Astrocyte (in vitro differentiated cells and primary cell): ENCODE measurements at regions not wholly inside any gene's neighbourhood (a gene's known extent, or its start where the extent isn't known, plus 50 kb on each side); places are given as distances from the start of the nearest gene placed in this dataset.

Experiments used
- EZH2 ChIP-seq: IDR thresholded peaks from 2 replicates; pipeline ENCODE4 v1.6.1; 2012; ENCODE audit warnings: mild to moderate bottlenecking, low read length, inconsistent platforms; ENCODE audit not compliant: insufficient read depth
- TF ChIP-seq, protein P1 (sequence below): IDR thresholded peaks from 2 replicates; pipeline ENCODE4 v1.5.1; 2011; ENCODE audit warnings: low read depth, mild to moderate bottlenecking, inconsistent platforms, low read length, moderate library complexity; ENCODE audit not compliant: insufficient read depth

DNA sequence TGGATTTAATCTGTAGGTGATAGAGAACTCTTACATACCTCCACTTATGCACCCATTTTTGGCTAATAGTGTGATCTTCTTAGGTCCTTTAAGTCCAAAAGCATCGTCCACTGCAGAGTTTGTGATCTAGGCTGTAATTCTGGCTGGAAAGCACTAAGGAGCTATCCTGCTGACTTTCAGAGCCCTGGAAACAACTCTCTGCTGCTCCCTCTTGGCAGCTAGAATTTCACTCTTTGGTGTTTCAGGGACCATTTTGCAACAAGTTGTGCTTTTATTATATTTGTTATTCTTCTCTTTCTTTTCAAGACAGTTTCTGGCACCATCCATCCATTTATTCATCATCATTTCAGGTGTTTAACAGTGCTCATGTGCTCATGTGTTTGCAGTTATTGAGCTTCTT is 130.0 kb downstream of the RBM46 start:
- TF ChIP-seq, protein P1, sequence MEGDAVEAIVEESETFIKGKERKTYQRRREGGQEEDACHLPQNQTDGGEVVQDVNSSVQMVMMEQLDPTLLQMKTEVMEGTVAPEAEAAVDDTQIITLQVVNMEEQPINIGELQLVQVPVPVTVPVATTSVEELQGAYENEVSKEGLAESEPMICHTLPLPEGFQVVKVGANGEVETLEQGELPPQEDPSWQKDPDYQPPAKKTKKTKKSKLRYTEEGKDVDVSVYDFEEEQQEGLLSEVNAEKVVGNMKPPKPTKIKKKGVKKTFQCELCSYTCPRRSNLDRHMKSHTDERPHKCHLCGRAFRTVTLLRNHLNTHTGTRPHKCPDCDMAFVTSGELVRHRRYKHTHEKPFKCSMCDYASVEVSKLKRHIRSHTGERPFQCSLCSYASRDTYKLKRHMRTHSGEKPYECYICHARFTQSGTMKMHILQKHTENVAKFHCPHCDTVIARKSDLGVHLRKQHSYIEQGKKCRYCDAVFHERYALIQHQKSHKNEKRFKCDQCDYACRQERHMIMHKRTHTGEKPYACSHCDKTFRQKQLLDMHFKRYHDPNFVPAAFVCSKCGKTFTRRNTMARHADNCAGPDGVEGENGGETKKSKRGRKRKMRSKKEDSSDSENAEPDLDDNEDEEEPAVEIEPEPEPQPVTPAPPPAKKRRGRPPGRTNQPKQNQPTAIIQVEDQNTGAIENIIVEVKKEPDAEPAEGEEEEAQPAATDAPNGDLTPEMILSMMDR: no peak
- TF ChIP-seq EZH2: no peak
